Mesenchymal stem cell (in vitro differentiated cells and primary cell): ENCODE measurements at regions not wholly inside any gene's neighbourhood (a gene's known extent, or its start where the extent isn't known, plus 50 kb on each side); places are given as distances from the start of the nearest gene placed in this dataset.
"Not testable (repeated sequence)": the region's sequence is repeated elsewhere in the genome, so short reads cannot be mapped to it uniquely, and the experiment has no call there.

Experiments
- DNase-seq: peaks from one replicate; pipeline ENCODE4 v3.0.0-alpha.2; 2013
- H2AFZ ChIP-seq: one replicate; pipeline ENCODE4 v1.6.1; 2013; ENCODE audit warnings: low read depth, mild to moderate bottlenecking, control low read depth, inconsistent platforms, low read length, moderate library complexity
- H2AK5ac ChIP-seq: 2 replicates; pipeline ENCODE4 v1.6.1; 2013; ENCODE audit warnings: low read length, moderate library complexity, mild to moderate bottlenecking, inconsistent platforms; ENCODE audit not compliant: severe bottlenecking
- H2BK120ac ChIP-seq: one replicate; pipeline ENCODE4 v1.6.1; 2013; ENCODE audit warnings: low read depth, mild to moderate bottlenecking, inconsistent platforms, low read length, moderate library complexity
- H2BK12ac ChIP-seq, 2 experiments: one replicate each; pipeline ENCODE4 v1.6.1; 2013; ENCODE audit warnings: inconsistent platforms in 2 of 2, low read length in 2 of 2, mild to moderate bottlenecking in 2 of 2, moderate library complexity in 2 of 2, control low read depth in 1 of 2
- H2BK15ac ChIP-seq: one replicate; pipeline ENCODE4 v1.6.1; 2013; ENCODE audit warnings: mild to moderate bottlenecking, low read depth, inconsistent platforms; ENCODE audit not compliant: poor library complexity, severe bottlenecking
- H2BK5ac ChIP-seq: 2 replicates; pipeline ENCODE4 v1.6.1; 2013; ENCODE audit warnings: low read depth, mild to moderate bottlenecking, low read length, control low read depth, inconsistent platforms; ENCODE audit not compliant: poor library complexity, severe bottlenecking
- H3K14ac ChIP-seq, 2 experiments: one replicate each; pipeline ENCODE4 v1.6.1; 2013; ENCODE audit warnings: inconsistent platforms in 2 of 2, low read length in 2 of 2, control low read depth in 1 of 2, mild to moderate bottlenecking in 1 of 2, moderate library complexity in 1 of 2
- H3K18ac ChIP-seq, 2 experiments: one replicate each; pipeline ENCODE4 v1.6.1; 2013; ENCODE audit warnings: inconsistent platforms in 2 of 2, low read length in 2 of 2, control low read depth in 1 of 2, low read depth in 1 of 2, mild to moderate bottlenecking in 1 of 2
- H3K23ac ChIP-seq, 2 experiments: one replicate each; pipeline ENCODE4 v1.6.1; 2013; ENCODE audit warnings: inconsistent platforms in 2 of 2, low read length in 2 of 2, mild to moderate bottlenecking in 2 of 2, moderate library complexity in 2 of 2, control low read depth in 1 of 2
- H3K27ac ChIP-seq: 2 replicates; pipeline ENCODE4 v1.5.1; 2013; ENCODE audit warnings: mild to moderate bottlenecking, moderate library complexity, low read length, control low read depth, inconsistent platforms; ENCODE audit not compliant: poor library complexity, severe bottlenecking
- H3K27me3 ChIP-seq, 2 experiments: 2 replicates each; pipeline versions ENCODE4 v1.6.1 to v1.7.0; 2013; ENCODE audit warnings: low read length in 2 of 2, mild to moderate bottlenecking in 2 of 2, moderate library complexity in 2 of 2, control low read depth in 1 of 2, inconsistent platforms in 1 of 2; ENCODE audit not compliant: control insufficient read depth in 1 of 2, insufficient read depth in 1 of 2
- H3K36me3 ChIP-seq, 2 experiments: 2 replicates each; pipeline versions ENCODE4 v1.6.1 to v1.7.0; 2013; ENCODE audit warnings: low read length in 2 of 2, control low read depth in 1 of 2, inconsistent platforms in 1 of 2, low read depth in 1 of 2, mild to moderate bottlenecking in 1 of 2; ENCODE audit not compliant: insufficient read depth in 2 of 2, control insufficient read depth in 1 of 2
- H3K4ac ChIP-seq, 2 experiments: one replicate each; pipeline ENCODE4 v1.6.1; 2013; ENCODE audit warnings: inconsistent platforms in 2 of 2, low read length in 2 of 2, mild to moderate bottlenecking in 2 of 2, moderate library complexity in 2 of 2, control low read depth in 1 of 2, low read depth in 1 of 2
- H3K4me1 ChIP-seq: 2 replicates; pipeline ENCODE4 v1.6.1; 2013; ENCODE audit warnings: low read depth, low read length, control low read depth; ENCODE audit not compliant: control insufficient read depth, insufficient read depth
- H3K4me2 ChIP-seq: 2 replicates; pipeline ENCODE4 v1.6.1; 2013; ENCODE audit warnings: low read length, mild to moderate bottlenecking, inconsistent platforms; ENCODE audit not compliant: poor library complexity, severe bottlenecking
- H3K4me3 ChIP-seq, 2 experiments: 2 replicates each; pipeline versions ENCODE4 v1.5.1 to v1.7.0; 2013; ENCODE audit warnings: low read length in 2 of 2, mild to moderate bottlenecking in 2 of 2, control low read depth in 1 of 2, low read depth in 1 of 2; ENCODE audit not compliant: insufficient read depth in 1 of 2
- H3K79me1 ChIP-seq: replicated peaks from 2 replicates; pipeline ENCODE4 v1.6.1; 2013; ENCODE audit warnings: mild to moderate bottlenecking, control low read depth, low read length, inconsistent platforms; ENCODE audit not compliant: poor library complexity, severe bottlenecking
- H3K9ac ChIP-seq: 2 replicates; pipeline ENCODE4 v1.7.0; 2013; ENCODE audit warnings: mild to moderate bottlenecking, low read length, moderate library complexity
- H3K9me3 ChIP-seq: 2 replicates; pipeline ENCODE4 v1.7.0; 2013; ENCODE audit warnings: mild to moderate bottlenecking, low read length; ENCODE audit not compliant: control insufficient read depth
- H4K8ac ChIP-seq: one replicate; pipeline ENCODE4 v1.6.1; 2013; ENCODE audit warnings: inconsistent platforms, mild to moderate bottlenecking, low read length, moderate library complexity
- H4K91ac ChIP-seq: one replicate; pipeline ENCODE4 v1.6.1; 2013; ENCODE audit warnings: mild to moderate bottlenecking, low read length, inconsistent platforms
- WGBS: methylation state at CpG from one replicate; pipeline ENCODE4 v1.1.7; 2013; ENCODE audit warnings: mixed read lengths; 5-methylcytosine and 5-hydroxymethylcytosine counted together

GRCh38 chr21:23138797-23139196 lies 2140.6 kb downstream of the NCAM2 start:
- Histone ChIP-seq H3K27ac (no peak overlapping the region), H3K14ac (no peak overlapping the region), H2BK5ac (no peak overlapping the region), H3K18ac (no peak overlapping the region), H3K4me1 (no peaks in the 10 kb centered on the region), H2BK12ac (no peak overlapping the region), H2BK120ac (no peak overlapping the region), H3K27me3 (no peaks in the 10 kb centered on the region), H3K36me3 (no peaks in the 10 kb centered on the region), H3K79me1 (no peaks in the 10 kb centered on the region), H2AK5ac (no peak overlapping the region), H2BK15ac (no peak overlapping the region), H3K4ac (no peak overlapping the region), H3K23ac (no peak overlapping the region), H3K4me3 (no peak overlapping the region), H2AFZ (no peak overlapping the region), H3K9ac (no peak overlapping the region), H3K9me3 (peaks cover 32% of the 10 kb centered on the region), H4K91ac (no peak overlapping the region), H3K4me2 (no peak overlapping the region), H4K8ac (no peak overlapping the region)
- no peak for DNase-seq
- 59% methylated on average over 2 of the region's 2 CpGs for WGBS

- Histone ChIP-seq H3K79me1 (no peaks in the 10 kb centered on the region), H3K4me3 (no peak overlapping the region), H3K36me3 (no peaks in the 10 kb centered on the region), H4K91ac (no peak overlapping the region), H3K27me3 (no peaks in the 10 kb centered on the region), H4K8ac (no peak overlapping the region), H3K14ac (no peak overlapping the region), H3K4me1 (no peaks in the 10 kb centered on the region), H2AFZ (no peak overlapping the region), H2BK5ac (no peak overlapping the region), H3K27ac (no peak overlapping the region), H2BK120ac (no peak overlapping the region), H3K23ac (no peak overlapping the region), H2BK15ac (no peak overlapping the region), H2AK5ac (no peak overlapping the region), H3K4me2 (no peak overlapping the region), H3K9ac (no peak overlapping the region), H3K18ac (no peak overlapping the region), H3K9me3 (peaks cover 5% of the 10 kb centered on the region), H2BK12ac (no peak overlapping the region), H3K4ac (no peak overlapping the region)
- no peak for DNase-seq
- WGBS, result 20% methylated on average over 1 of the region's 1 CpG
These were observed 2153.9 kb downstream of the NCAM2 start for GRCh38 chr21:23152130-23152529.

GRCh38 chr21:23153842-23154241 lies 2155.6 kb downstream of the NCAM2 start:
- not testable (repeated sequence) for H3K27me3 ChIP-seq, H2BK15ac ChIP-seq, H3K4me1 ChIP-seq, H3K9me3 ChIP-seq, H3K4ac ChIP-seq, H2AK5ac ChIP-seq, H2BK12ac ChIP-seq, H3K79me1 ChIP-seq, H2BK5ac ChIP-seq, H3K23ac ChIP-seq, H3K4me2 ChIP-seq, H3K14ac ChIP-seq, H4K91ac ChIP-seq, H2BK120ac ChIP-seq, H3K18ac ChIP-seq, H3K27ac ChIP-seq, H3K4me3 ChIP-seq, H4K8ac ChIP-seq, H2AFZ ChIP-seq, H3K36me3 ChIP-seq, H3K9ac ChIP-seq, DNase-seq
- WGBS, result 80% methylated on average over 3 of the region's 3 CpGs

- Histone ChIP-seq H3K4me1 (no peaks in the 10 kb centered on the region), H2BK12ac (no peak overlapping the region), H3K4me3 (no peak overlapping the region), H2AFZ (no peak overlapping the region), H3K27ac (no peak overlapping the region), H3K14ac (no peak overlapping the region), H4K91ac (no peak overlapping the region), H3K79me1 (no peaks in the 10 kb centered on the region), H3K23ac (no peak overlapping the region), H3K36me3 (no peaks in the 10 kb centered on the region), H3K4me2 (no peak overlapping the region), H4K8ac (no peak overlapping the region), H2BK5ac (no peak overlapping the region), H3K9me3 (no peaks in the 10 kb centered on the region), H2BK120ac (no peak overlapping the region), H2BK15ac (no peak overlapping the region), H3K9ac (no peak overlapping the region), H3K18ac (no peak overlapping the region), H3K4ac (no peak overlapping the region), H2AK5ac (no peak overlapping the region), H3K27me3 (no peaks in the 10 kb centered on the region)
- no peak for DNase-seq
- 67% methylated on average over 1 of the region's 2 CpGs for WGBS
These were observed 2157.1 kb downstream of the NCAM2 start for GRCh38 chr21:23155281-23155680.
